Activated CD4-positive, alpha-beta T cell treated with anti-CD3 and anti-CD28 coated beads for 36 hours (primary cell): ENCODE measurements at regions not wholly inside any gene's neighbourhood (a gene's known extent, or its start where the extent isn't known, plus 50 kb on each side); places are given as distances from the start of the nearest gene placed in this dataset.
"Not testable (repeated sequence)": the region's sequence is repeated elsewhere in the genome, so short reads cannot be mapped to it uniquely, and the experiment has no call there.

ENCODE experiments used
- ATAC-seq: fragments of 200-7000 bp; cut with Tn5 transposase; one replicate; pipeline ENCODE4 v1.10.0; 2021; ENCODE audit warnings: mild to moderate bottlenecking, moderate library complexity
- CTCF ChIA-PET: fragments of 350-600 bp; sonication (Branson Sonifier 250); formaldehyde crosslinking; loops from one replicate; lab custom pipeline; 2021; ENCODE audit warnings: antibody characterized with exemption; lab: Charles Lee
- POLR2A ChIA-PET: fragments of 350-600 bp; sonication (Branson Sonifier 250); formaldehyde crosslinking; loops from one replicate; lab custom pipeline; 2021; ENCODE audit warnings: antibody characterized with exemption, inconsistent platforms; lab: Charles Lee
- DNase-seq: peaks from one replicate; pipeline ENCODE4 v3.0.0-alpha.2; 2020
- H3K27ac Mint-ChIP-seq: one replicate; pipeline ENCODE4 v1.8.0; 2021; ENCODE audit warnings: mixed read lengths
- H3K27me3 Mint-ChIP-seq: one replicate; pipeline ENCODE4 v1.8.0; 2021; ENCODE audit warnings: mixed read lengths
- H3K36me3 Mint-ChIP-seq: one replicate; pipeline ENCODE4 v1.8.0; 2021; ENCODE audit warnings: low read depth, mixed read lengths
- H3K4me1 Mint-ChIP-seq: one replicate; pipeline ENCODE4 v1.8.0; 2021; ENCODE audit warnings: mixed read lengths
- H3K4me3 Mint-ChIP-seq: one replicate; pipeline ENCODE4 v1.8.0; 2021; ENCODE audit warnings: mild to moderate bottlenecking, moderate library complexity, mixed read lengths
- H3K9me3 Mint-ChIP-seq: one replicate; pipeline ENCODE4 v1.8.0; 2021; ENCODE audit warnings: low read depth, mixed read lengths
- intact Hi-C, 2 experiments: fragments of 100-400 bp; cut with DNase I in 1 of 2; cut with micrococcal nuclease in 1 of 2; formaldehyde crosslinking; loops; one replicate each; pipeline versions ENCODE4 v1.14.2 to v1.15.1; 2022 to 2024; cut with DNase I, micrococcal nuclease

DNA sequence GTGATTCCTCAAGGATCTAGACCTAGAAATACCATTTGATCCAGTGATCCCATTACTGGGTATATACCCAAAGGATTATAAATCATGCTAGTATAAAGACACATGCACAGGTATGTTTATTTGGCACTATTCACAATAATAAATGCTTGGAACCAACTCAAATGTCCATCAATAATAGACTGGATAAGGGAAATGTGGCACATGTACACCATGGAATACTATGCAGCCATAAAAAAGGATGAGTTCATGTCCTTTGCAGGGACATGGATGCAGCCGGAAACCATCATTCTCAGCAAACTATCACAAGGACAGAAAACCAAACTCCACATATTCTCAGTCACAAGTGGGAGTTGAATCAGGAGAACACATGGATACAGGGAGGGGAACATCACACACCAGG is 183.8 kb upstream of the ETV3 start:
- POLR2A ChIA-PET, ATAC-seq, H3K27ac Mint-ChIP-seq, H3K36me3 Mint-ChIP-seq, intact Hi-C loops, H3K4me3 Mint-ChIP-seq, DNase-seq, CTCF ChIA-PET, H3K4me1 Mint-ChIP-seq: not testable (repeated sequence)
- Mint-ChIP-seq H3K27me3 (peaks cover 18% of the 10 kb centered on the region), H3K9me3 (peaks cover 25% of the 10 kb centered on the region)

DNA sequence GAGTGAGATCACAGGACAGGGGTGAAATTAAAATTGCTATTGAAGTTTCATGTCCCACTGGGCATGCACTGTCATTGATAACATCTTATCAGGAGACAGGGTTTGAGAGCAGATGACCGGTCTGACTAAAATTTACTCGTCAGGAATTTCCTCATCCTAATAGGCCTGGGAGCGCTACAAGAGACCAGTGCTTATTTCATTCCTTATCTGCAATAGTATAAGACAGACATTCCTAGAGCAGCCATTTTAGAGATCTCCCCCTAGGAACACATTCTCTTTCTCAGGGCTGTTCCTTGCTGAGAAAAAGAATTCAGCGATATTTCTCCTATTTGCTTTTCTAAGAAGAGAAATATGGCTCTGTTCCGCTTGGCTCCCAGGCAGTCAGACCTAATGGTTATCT is 181.4 kb upstream of the ETV3 start:
- peaks cover 34% of the 10 kb centered on the region for H3K9me3 Mint-ChIP-seq
- intact Hi-C loops: no loop called here
- peaks cover 25% of the 10 kb centered on the region for H3K27me3 Mint-ChIP-seq
- CTCF ChIA-PET: no interaction called here
- POLR2A ChIA-PET: no interaction called here
- H3K27ac Mint-ChIP-seq: no peak overlapping the region
- H3K4me3 Mint-ChIP-seq: no peak overlapping the region
- no peaks in the 10 kb centered on the region for H3K4me1 Mint-ChIP-seq
- DNase-seq (no peak), ATAC-seq (no peak)
- no peaks in the 10 kb centered on the region for H3K36me3 Mint-ChIP-seq

DNA sequence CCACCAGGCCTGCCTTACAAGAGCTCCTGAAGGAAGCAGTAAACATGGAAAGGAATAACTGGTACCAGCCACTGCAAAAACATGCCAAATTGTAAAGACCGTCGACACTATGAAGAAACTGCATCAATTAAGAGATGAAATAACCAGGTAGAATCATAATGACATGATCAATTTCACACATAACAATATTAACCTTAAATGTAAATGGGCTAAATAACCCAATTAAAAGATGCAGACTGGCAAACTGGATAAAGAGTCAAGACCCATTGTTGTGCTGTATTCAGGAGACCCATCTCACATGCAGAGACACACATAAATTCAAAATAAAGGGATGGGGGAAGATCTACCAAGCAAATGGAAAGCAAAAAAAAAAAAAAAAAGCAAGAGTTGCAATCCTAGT is 179.0 kb upstream of the ETV3 start:
- peaks cover 34% of the 10 kb centered on the region for H3K9me3 Mint-ChIP-seq
- H3K27ac Mint-ChIP-seq, H3K4me3 Mint-ChIP-seq, intact Hi-C loops, H3K36me3 Mint-ChIP-seq, H3K4me1 Mint-ChIP-seq, DNase-seq, ATAC-seq, POLR2A ChIA-PET: not testable (repeated sequence)
- CTCF ChIA-PET: interaction anchor here (1.5 kb wide), 1 partner anchor 14 kb away, joined by 4 read pairs; no protein-coding TSS in a partner anchor
- peaks cover 36% of the 10 kb centered on the region for H3K27me3 Mint-ChIP-seq

DNA sequence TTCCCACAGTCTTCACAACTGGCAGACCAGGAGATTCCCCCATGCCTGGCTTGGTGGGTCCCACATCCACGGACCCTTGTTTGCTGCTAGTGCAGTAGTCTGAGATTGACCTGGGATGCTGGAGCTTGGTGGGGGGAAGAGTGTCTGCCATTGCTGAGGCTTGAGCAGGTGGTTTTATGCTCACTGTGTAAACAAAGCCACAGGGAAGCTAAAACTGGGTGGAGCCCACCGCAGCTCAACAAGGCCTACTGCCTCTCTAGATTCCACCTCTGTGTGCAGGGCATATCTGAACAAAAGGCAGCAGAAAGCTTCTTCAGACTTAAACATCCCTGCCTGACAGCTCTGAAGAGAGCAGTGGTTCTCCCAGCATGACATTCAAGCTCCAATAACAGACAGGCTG is 177.3 kb upstream of the ETV3 start:
- intact Hi-C loops: no loop called here
- Mint-ChIP-seq H3K27me3 (peaks cover 32% of the 10 kb centered on the region), H3K27ac (no peak overlapping the region), H3K36me3 (no peaks in the 10 kb centered on the region), H3K4me3 (no peak overlapping the region), H3K9me3 (peaks cover 24% of the 10 kb centered on the region), H3K4me1 (no peaks in the 10 kb centered on the region)
- CTCF ChIA-PET: no interaction called here
- no peak for DNase-seq
- no peak for ATAC-seq
- POLR2A ChIA-PET: no interaction called here

DNA sequence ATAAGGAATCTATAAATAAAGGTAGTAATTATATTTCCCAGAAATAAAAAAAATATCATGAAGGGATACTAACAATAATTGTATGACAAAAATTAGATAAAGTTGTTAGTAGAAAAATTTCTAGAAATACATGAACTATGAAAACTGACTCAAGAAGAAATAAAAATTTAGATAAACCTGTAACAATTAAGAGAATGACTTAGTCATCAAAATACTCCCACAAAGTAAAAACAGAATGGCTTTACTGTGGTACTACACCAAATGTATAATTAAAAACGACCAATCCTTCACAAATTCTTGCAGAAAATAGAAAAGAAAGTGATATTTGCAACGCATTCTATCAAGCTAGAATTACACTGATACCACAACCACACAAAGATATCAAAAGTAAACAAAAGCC is 176.2 kb upstream of the ETV3 start:
- Mint-ChIP-seq H3K9me3 (peaks cover 21% of the 10 kb centered on the region), H3K4me3 (no peak overlapping the region), H3K27me3 (peaks cover 34% of the 10 kb centered on the region), H3K4me1 (no peaks in the 10 kb centered on the region), H3K36me3 (no peaks in the 10 kb centered on the region), H3K27ac (no peak overlapping the region)
- intact Hi-C loops: no loop called here
- ChIA-PET POLR2A (no interaction called here), CTCF (no interaction called here)
- ATAC-seq (no peak), DNase-seq (no peak)

DNA sequence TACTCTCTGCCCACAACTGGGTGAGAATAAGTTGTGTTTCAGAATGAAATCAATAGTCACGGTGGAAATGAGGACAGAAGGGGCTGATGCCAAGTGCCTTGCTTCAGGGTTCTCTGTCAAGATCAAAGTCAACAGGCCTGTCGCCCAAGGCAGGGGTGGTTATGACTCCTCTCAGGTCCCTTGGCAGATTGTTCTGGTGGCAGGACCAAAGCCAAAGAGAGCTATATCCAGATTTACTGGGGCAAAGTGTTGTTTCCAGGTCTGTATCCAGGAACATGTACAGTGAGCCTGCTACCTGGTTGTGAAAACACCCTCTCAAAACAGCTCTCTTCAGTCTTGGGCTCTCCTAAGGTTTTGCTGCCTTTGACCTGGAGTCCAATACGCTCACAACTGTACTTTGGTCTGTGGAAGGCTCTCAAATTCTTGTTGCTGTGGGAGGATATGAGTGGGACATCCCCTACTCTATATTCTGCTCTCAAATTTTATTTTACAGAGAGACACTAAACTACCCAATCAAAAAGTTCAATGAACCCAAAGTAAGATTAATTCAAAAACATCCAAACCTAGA is 175.1 kb upstream of the ETV3 start:
- no peak overlapping the region for H3K27ac Mint-ChIP-seq
- H3K4me3 Mint-ChIP-seq: no peak overlapping the region
- no peaks in the 10 kb centered on the region for H3K4me1 Mint-ChIP-seq
- ChIA-PET POLR2A (no interaction called here), CTCF (no interaction called here)
- DNase-seq (no peak), ATAC-seq (no peak)
- no peaks in the 10 kb centered on the region for H3K36me3 Mint-ChIP-seq
- H3K27me3 Mint-ChIP-seq: peaks cover 36% of the 10 kb centered on the region
- peaks cover 19% of the 10 kb centered on the region for H3K9me3 Mint-ChIP-seq
- intact Hi-C loops: no loop called here

DNA sequence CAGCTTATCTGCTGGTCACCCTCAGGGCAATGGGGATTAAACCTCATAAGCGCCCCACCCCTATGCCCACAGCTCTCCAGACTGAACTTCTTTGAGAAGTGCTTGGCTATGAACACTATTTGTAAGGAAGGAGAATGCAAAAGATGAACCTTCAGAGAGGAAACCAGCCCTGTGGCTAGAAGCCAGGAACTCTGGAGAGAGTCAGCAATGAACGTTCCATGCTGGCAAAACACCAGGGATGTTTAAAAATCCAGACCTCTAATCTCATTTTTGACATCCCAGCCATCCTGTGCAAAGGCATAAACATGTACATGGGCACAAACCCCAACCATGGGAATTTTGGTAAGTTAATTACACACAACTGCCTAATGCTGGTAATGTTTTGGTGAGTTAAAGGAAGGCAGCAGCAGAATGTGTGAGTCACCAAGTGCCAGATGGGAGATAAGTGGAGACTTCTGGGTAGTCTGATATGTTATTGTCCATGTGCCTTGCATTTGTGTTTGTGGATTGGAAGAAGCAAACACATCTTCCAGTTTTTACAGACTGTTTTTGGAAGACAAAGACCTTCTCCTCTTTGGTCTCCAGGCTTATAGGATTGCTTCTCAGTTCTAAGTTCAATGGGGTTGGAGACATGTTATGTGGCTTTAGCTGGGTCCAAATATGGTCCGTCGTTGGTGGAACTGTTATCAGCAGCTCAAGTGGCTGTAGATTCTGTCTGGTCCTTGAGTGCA is 174.1 kb upstream of the ETV3 start:
- ATAC-seq: no peak
- Mint-ChIP-seq H3K36me3 (no peaks in the 10 kb centered on the region), H3K27ac (no peak overlapping the region), H3K9me3 (peaks cover 11% of the 10 kb centered on the region), H3K4me1 (no peaks in the 10 kb centered on the region), H3K4me3 (no peak overlapping the region), H3K27me3 (peaks cover 36% of the 10 kb centered on the region)
- DNase-seq: no peak
- ChIA-PET CTCF (no interaction called here), POLR2A (no interaction called here)
- intact Hi-C loops: no loop called here

DNA sequence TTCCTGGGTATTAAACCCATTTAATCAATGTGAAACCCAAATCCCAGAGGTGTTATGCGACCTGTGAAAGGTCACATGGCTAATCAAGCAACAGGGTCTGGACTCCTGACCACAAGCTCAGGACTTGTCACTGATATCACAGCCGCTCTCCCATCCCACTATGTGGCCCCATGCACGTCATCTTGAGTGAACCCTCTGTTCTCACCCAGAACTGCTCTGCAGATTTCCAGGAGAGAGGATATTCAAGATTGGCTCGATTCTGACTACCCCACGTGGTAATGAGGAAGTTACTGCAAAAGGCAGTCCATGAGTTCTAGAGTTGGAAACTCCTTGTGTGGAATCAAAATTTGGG is 173.5 kb upstream of the ETV3 start:
- Mint-ChIP-seq H3K27ac (no peak overlapping the region), H3K4me3 (no peak overlapping the region)
- CTCF ChIA-PET: interaction anchor here (0.7 kb wide), 1 partner anchor 89 kb away, joined by 4 read pairs; no protein-coding TSS in a partner anchor

DNA sequence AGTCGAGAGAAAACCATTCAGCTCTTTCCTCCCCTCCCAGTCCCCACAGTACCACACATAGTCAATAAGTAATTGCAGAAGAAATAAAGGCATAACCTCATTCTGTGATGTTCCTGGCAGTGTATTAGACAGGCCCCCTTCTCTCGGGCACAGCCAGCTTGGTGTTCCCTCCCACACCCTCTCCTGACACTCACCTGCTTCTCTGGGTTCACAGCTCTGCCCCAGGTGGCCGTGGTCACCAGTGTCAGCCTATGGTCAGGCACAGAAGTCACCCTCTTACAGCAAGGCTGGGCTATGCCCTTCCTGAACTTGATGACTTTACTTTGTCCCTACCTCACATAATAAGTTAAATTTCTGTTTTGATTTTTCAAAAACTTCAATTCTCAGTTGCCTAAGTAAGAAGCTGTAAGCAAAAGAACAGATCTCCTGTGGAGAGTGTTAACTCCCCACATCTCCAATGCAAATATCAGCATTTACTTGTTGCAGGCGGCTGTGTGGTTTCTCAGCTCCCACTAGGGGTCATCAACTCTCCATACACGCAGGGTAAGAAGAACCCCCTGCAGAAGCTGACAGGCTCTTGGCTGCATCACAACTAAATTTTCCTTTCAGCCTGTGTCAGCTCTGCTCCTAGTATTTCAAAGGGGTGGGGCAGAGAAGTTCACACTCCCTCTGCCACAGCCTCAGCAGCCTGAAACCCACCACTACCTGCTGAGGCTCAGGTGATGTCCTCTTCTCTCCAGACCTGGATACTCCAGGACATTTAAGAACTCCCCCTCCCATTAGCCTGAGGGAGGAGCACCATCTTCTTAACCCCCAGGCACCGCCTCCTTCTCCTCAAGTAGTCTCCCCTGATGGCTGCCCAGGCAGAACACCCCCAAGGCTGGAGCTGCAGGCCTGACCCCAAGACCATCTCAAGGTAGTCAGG is 172.9 kb upstream of the ETV3 start:
- H3K9me3 Mint-ChIP-seq, POLR2A ChIA-PET, H3K4me1 Mint-ChIP-seq, intact Hi-C loops, H3K4me3 Mint-ChIP-seq, H3K27ac Mint-ChIP-seq, ATAC-seq, H3K36me3 Mint-ChIP-seq, DNase-seq: not testable (repeated sequence)
- H3K27me3 Mint-ChIP-seq: peaks cover 32% of the 10 kb centered on the region
- CTCF ChIA-PET: interaction anchor here (0.7 kb wide), 1 partner anchor 89 kb away, joined by 4 read pairs; no protein-coding TSS in a partner anchor

More for the DNA sequence above, 173.5 kb upstream of the ETV3 start:
- Mint-ChIP-seq H3K27me3 (peaks cover 35% of the 10 kb centered on the region), H3K9me3 (peaks cover 7% of the 10 kb centered on the region), H3K4me1 (no peaks in the 10 kb centered on the region), H3K36me3 (no peaks in the 10 kb centered on the region)
- POLR2A ChIA-PET: no interaction called here
- ATAC-seq (no peak), DNase-seq (no peak)
- intact Hi-C loops: no loop called here

DNA sequence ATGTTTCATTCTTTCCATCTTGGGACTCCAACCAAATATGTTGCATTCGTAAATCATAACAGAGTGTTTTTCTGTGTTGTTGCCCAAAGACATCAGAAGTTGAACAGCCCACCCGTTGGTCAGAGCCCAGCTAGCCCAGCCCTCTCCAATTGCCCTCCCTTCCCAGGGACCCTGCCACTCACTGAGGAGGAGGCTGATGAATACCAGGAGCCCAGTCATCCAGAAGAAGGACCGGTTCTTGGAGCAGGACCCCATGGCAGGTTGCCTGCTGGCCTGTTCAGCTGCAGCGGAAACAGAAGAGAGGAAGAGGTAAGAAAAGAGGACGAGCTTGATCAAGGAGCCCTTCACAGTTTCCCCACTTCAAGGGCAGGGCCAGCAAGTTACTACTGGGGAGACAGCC is 172.2 kb upstream of the ETV3 start:
- intact Hi-C loops: no loop called here
- no peak overlapping the region for H3K27ac Mint-ChIP-seq
- POLR2A ChIA-PET: no interaction called here
- CTCF ChIA-PET: no interaction called here
- DNase-seq (no peak), ATAC-seq (no peak)
- no peaks in the 10 kb centered on the region for H3K4me1 Mint-ChIP-seq
- H3K9me3 Mint-ChIP-seq: no peaks in the 10 kb centered on the region
- H3K36me3 Mint-ChIP-seq: no peaks in the 10 kb centered on the region
- H3K4me3 Mint-ChIP-seq: no peak overlapping the region
- H3K27me3 Mint-ChIP-seq: peaks cover 32% of the 10 kb centered on the region

DNA sequence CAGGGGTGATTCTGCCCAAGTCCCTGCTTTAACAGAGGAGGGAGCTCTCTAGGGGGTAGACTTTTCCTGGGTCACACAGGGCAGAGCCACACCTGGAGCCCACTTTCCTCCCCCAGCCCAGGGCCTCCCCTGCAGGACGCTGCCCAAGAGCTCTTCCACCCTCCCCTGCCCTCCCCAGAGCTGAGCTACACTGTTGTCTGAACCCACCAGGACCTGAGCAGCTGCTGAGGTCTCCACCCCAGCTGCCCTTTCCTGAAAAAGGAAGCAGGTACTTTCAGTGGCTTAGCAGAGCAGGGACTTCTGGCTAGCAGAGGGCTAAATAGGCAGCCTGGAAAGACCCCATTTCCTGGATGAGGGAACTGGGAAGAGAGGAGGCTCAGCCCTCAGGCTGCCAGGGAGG is 169.3 kb upstream of the ETV3 start:
- H3K4me1 Mint-ChIP-seq: no peaks in the 10 kb centered on the region
- H3K4me3 Mint-ChIP-seq: no peak overlapping the region
- DNase-seq (no peak), ATAC-seq (no peak)
- H3K9me3 Mint-ChIP-seq: no peaks in the 10 kb centered on the region
- no peaks in the 10 kb centered on the region for H3K36me3 Mint-ChIP-seq
- H3K27ac Mint-ChIP-seq: no peak overlapping the region
- CTCF ChIA-PET: interaction anchor here (0.6 to 0.9 kb wide), 3 partner anchors 76 to 804 kb away, joined by 3 read pairs; no protein-coding TSS in a partner anchor
- POLR2A ChIA-PET: no interaction called here
- intact Hi-C loops: no loop called here
- peaks cover 18% of the 10 kb centered on the region for H3K27me3 Mint-ChIP-seq
